ENCODE measurements at regions not wholly inside any gene's neighbourhood (a gene's known extent, or its start where the extent isn't known, plus 50 kb on each side); places are given as distances from the start of the nearest gene placed in this dataset.

- no peak for TF ChIP-seq CTCF (IDR thresholded peaks at IDR 0.05)
- no peak for TF ChIP-seq POLR2A (IDR thresholded peaks at IDR 0.05)
These were observed 54.8 kb upstream of the FLRT2 start for GRCh38 chr14:85475113-85475512.

Data from ovary (tissue), 3 donors.